HepG2 (cell line): ENCODE measurements at regions not wholly inside any gene's neighbourhood (a gene's known extent, or its start where the extent isn't known, plus 50 kb on each side); places are given as distances from the start of the nearest gene placed in this dataset.

Experiments used
- ATAC-seq: fragments of 200-7000 bp; cut with Tn5 transposase; 3 replicates; pipeline ENCODE4 v1.9.1; 2020; ENCODE audit warnings: mild to moderate bottlenecking, moderate library complexity
- BruUV-seq: library from RNA; stranded (reverse); fragments of 400-500 nt; replicated peaks from 2 replicates; lab custom pipeline; 2021; lab: Mats Ljungman, UMichigan
- CTCF ChIA-PET: fragments of 300-600 bp; formaldehyde crosslinking; extraction: SDS; loops from one replicate; lab custom pipeline; 2021; ENCODE audit warnings: low total read pairs, inconsistent platforms, low intra/inter-chr PET ratio; lab: Yijun Ruan, JAX
- POLR2A ChIA-PET: fragments of 350-600 bp; sonication (Branson Sonifier 250); formaldehyde crosslinking; loops from one replicate; lab custom pipeline; 2020; ENCODE audit warnings: antibody characterized with exemption, inconsistent platforms; lab: Yijun Ruan, JAX
- DNase-seq: peaks from one replicate; pipeline ENCODE4 v3.0.0-alpha.2; 2015; ENCODE audit warnings: low spot score
- FAIRE-seq: peaks from 3 replicates; lab custom pipeline; 2011; peaks lifted over from hg19 to GRCh38; lab: Jason Lieb, UNC
- H2AFZ ChIP-seq: one replicate; pipeline ENCODE4 v1.6.1; 2011; ENCODE audit warnings: low read length, inconsistent platforms
- H3K27ac ChIP-seq: fragments of 300-600 bp; 3 replicates; pipeline ENCODE4 v1.8.0; 2011; ENCODE audit warnings: mixed run types, mild to moderate bottlenecking, mixed read lengths, low read length, inconsistent platforms; ENCODE audit not compliant: insufficient read depth; ENCODE audit errors: extremely low read length
- H3K27me3 ChIP-seq, 2 experiments: fragments of 200-600 bp in 1 of 2; 2 replicates in 1 of 2; 3 replicates in 1 of 2; pipeline versions ENCODE4 v1.6.0 to v1.8.0; 2011; ENCODE audit warnings: low read length in 2 of 2, mild to moderate bottlenecking in 2 of 2, moderate library complexity in 2 of 2, inconsistent platforms in 1 of 2; ENCODE audit not compliant: insufficient read depth in 2 of 2, control insufficient read depth in 1 of 2
- H3K36me3 ChIP-seq, 2 experiments: fragments of 200-600 bp in 1 of 2; replicated peaks in 1 of 2; 2 replicates in 1 of 2; 3 replicates in 1 of 2; pipeline versions ENCODE4 v1.5.1 to v1.8.0; 2011; ENCODE audit warnings: low read length in 2 of 2, inconsistent platforms in 1 of 2; ENCODE audit not compliant: insufficient read depth in 2 of 2, control insufficient read depth in 1 of 2
- H3K4me1 ChIP-seq: 2 replicates; pipeline ENCODE4 v1.5.1; 2012; ENCODE audit warnings: low read length, inconsistent platforms; ENCODE audit not compliant: insufficient read depth
- H3K4me2 ChIP-seq: 2 replicates; pipeline ENCODE4 v1.6.0; 2011; ENCODE audit warnings: low read depth, low read length, inconsistent platforms
- H3K4me3 ChIP-seq, 3 experiments: fragments of 200-600 bp in 1 of 3; sonication (generic), shearing (Covaris generic) in 1 of 3; replicated peaks in 1 of 3; 2 replicates each; pipeline ENCODE4 v1.5.1; 2011 to 2016; ENCODE audit warnings: low read length in 3 of 3, inconsistent platforms in 2 of 3, low read depth in 2 of 3, mild to moderate bottlenecking in 2 of 3, control low read depth in 1 of 3, mixed read lengths in 1 of 3; ENCODE audit not compliant: insufficient read depth in 1 of 3
- H3K79me2 ChIP-seq: one replicate; pipeline ENCODE4 v1.6.1; 2011; ENCODE audit warnings: low read length, inconsistent platforms; ENCODE audit not compliant: insufficient read depth
- H3K9ac ChIP-seq: 2 replicates; pipeline ENCODE4 v1.6.0; 2011; ENCODE audit warnings: mild to moderate bottlenecking, low read depth, low read length, inconsistent platforms; ENCODE audit not compliant: insufficient read depth
- H3K9me3 ChIP-seq: 2 replicates; pipeline ENCODE4 v1.5.1; 2012; ENCODE audit warnings: mild to moderate bottlenecking, low read length
- H4K20me1 ChIP-seq: 2 replicates; pipeline ENCODE4 v1.6.0; 2011; ENCODE audit warnings: inconsistent platforms, mild to moderate bottlenecking, low read length, moderate library complexity; ENCODE audit not compliant: insufficient read depth
- GABPB1 ChIP-seq: IDR thresholded peaks from 2 replicates; pipeline ENCODE4 v1.6.1; 2016; ENCODE audit warnings: mild to moderate bottlenecking, missing genetic modification reagents, moderate library complexity, missing compliant biosample characterization
- GFI1 ChIP-seq: sonication (generic); formaldehyde crosslinking; IDR thresholded peaks from 2 replicates; pipeline ENCODE4 v1.5.0; 2020; ENCODE audit warnings: missing genetic modification reagents, mild to moderate bottlenecking, borderline replicate concordance
- KDM6A ChIP-seq: IDR thresholded peaks from 2 replicates; pipeline ENCODE4 v1.6.1; 2016; ENCODE audit warnings: low read depth
- NCOA5 ChIP-seq: sonication (generic); formaldehyde crosslinking; IDR thresholded peaks from 2 replicates; pipeline ENCODE4 v1.4.0; 2020; ENCODE audit warnings: missing genetic modification reagents
- NRL ChIP-seq: sonication (generic); formaldehyde crosslinking; IDR thresholded peaks from 2 replicates; pipeline ENCODE4 v1.5.0; 2020; ENCODE audit warnings: missing genetic modification reagents, mild to moderate bottlenecking, moderate library complexity, borderline replicate concordance
- ONECUT2 ChIP-seq: sonication (generic); formaldehyde crosslinking; IDR thresholded peaks from 2 replicates; pipeline ENCODE4 v1.4.0; 2020; ENCODE audit warnings: missing genetic modification reagents
- SALL2 ChIP-seq: sonication (generic); formaldehyde crosslinking; IDR thresholded peaks from 2 replicates; pipeline ENCODE4 v1.8.1; 2023; ENCODE audit warnings: mild to moderate bottlenecking, missing genetic modification reagents, inconsistent platforms
- ZNF235 ChIP-seq: sonication (generic); formaldehyde crosslinking; IDR thresholded peaks from 2 replicates; pipeline ENCODE4 v1.8.1; 2023; ENCODE audit warnings: mild to moderate bottlenecking, missing genetic modification reagents, borderline replicate concordance
- ZNF430 ChIP-seq: sonication (generic); formaldehyde crosslinking; IDR thresholded peaks from 2 replicates; pipeline ENCODE4 v1.9.0; 2021; ENCODE audit warnings: mild to moderate bottlenecking, missing genetic modification reagents
- ZNF501 ChIP-seq: sonication (generic); formaldehyde crosslinking; IDR thresholded peaks from 2 replicates; pipeline ENCODE4 v1.5.1; 2020; ENCODE audit warnings: mild to moderate bottlenecking, moderate library complexity, missing genetic modification reagents
- ZNF570 ChIP-seq: sonication (generic); formaldehyde crosslinking; IDR thresholded peaks from 2 replicates; pipeline ENCODE4 v1.4.0; 2020; ENCODE audit warnings: mild to moderate bottlenecking, missing genetic modification reagents, borderline replicate concordance
- ZSCAN22 ChIP-seq: sonication (generic); formaldehyde crosslinking; IDR thresholded peaks from 2 replicates; pipeline ENCODE4 v1.4.0; 2020; ENCODE audit warnings: mild to moderate bottlenecking, missing genetic modification reagents
- whole genome bisulfite sequencing: methylation state at CpG from one replicate; pipeline ENCODE4 v1.1.6; 2017; ENCODE audit warnings: low lambda C conversion rate; 5-methylcytosine and 5-hydroxymethylcytosine counted together
- in situ Hi-C: cut with HindIII; loops from 2 replicates; pipeline ENCODE4 v1.10.0; 2017; ENCODE audit warnings: low pct_unique_long_range_greater_than_20kb; ENCODE audit not compliant: extremely low pct_ligation_motif_present
- intact Hi-C: fragments of 100-400 bp; cut with micrococcal nuclease; formaldehyde crosslinking; loops from one replicate; pipeline ENCODE4 v1.10.0; 2022; ENCODE audit not compliant: unreplicated experiment

- ChIA-PET POLR2A (no interaction called here), CTCF (no interaction called here)
- in situ Hi-C loops: no loop called here
- H3K79me2 ChIP-seq: no peaks in the 10 kb centered on the region
- DNase-seq: no peak
- H3K9ac ChIP-seq: no peak overlapping the region
- FAIRE-seq: no peak
- no peaks in the 10 kb centered on the region for H3K36me3 ChIP-seq
- no peak for ATAC-seq
- no peaks in the 10 kb centered on the region for H4K20me1 ChIP-seq
- H3K4me2 ChIP-seq: no peak overlapping the region
- 10% methylated on average over 5 of the region's 5 CpGs for WGBS
- intact Hi-C loops: no loop called here
- no peak for TF ChIP-seq ZNF235
- no peak for TF ChIP-seq GFI1
- no peak for TF ChIP-seq KDM6A (CRISPR knock-in tag)
- no peak for TF ChIP-seq ZNF501 (CRISPR knock-in tag)
- H2AFZ ChIP-seq: no peak overlapping the region
- no peak overlapping the region for H3K4me3 ChIP-seq
- no peaks in the 10 kb centered on the region for H3K4me1 ChIP-seq
- no TSS peak for BruUV-seq
- H3K27ac ChIP-seq: no peak overlapping the region
- no peaks in the 10 kb centered on the region for H3K9me3 ChIP-seq
- H3K27me3 ChIP-seq: no peaks in the 10 kb centered on the region; a peak in 1 of 5 replicates
Measured at GRCh38 chr9:87128844-87129493, 181.7 kb upstream of the GAS1 start.

DNA sequence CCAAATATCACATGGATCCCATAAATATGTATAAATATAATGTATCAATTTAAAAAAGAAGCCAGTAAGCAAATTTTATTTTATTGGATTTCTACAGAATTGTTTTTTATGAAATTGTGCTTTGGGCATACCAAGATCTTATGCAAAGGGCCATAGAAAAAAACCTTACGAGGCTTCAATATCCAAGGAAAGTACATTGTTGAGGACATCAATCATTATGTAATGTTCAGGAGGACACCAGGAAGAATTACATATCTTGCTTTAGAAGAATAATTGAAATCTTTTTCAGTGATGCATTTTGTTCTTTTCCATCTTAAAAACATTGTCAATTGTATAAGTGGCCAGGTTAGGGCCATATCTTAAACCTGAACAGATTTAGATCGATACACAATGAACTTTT is 187.8 kb upstream of the GAS1 start:
- no peaks in the 10 kb centered on the region for H4K20me1 ChIP-seq
- ATAC-seq (no peak), DNase-seq (no peak), FAIRE-seq (no peak)
- 0 out of 5 replicates have a peak, but pooled peaks cover 0 to 2% of the 10 kb centered on the region in 2 experiments for H3K27me3 ChIP-seq
- H3K4me3 ChIP-seq: no peak overlapping the region
- no TSS peak for BruUV-seq
- in situ Hi-C loops: no loop called here
- intact Hi-C loops: no loop called here
- H3K9ac ChIP-seq: no peak overlapping the region
- no peak overlapping the region for H3K4me2 ChIP-seq
- H3K79me2 ChIP-seq: no peaks in the 10 kb centered on the region
- no peaks in the 10 kb centered on the region for H3K9me3 ChIP-seq
- TF ChIP-seq NCOA5 (no peak), ZNF430 (CRISPR knock-in tag) (no peak), GABPB1 (CRISPR knock-in tag) (no peak), NRL (CRISPR knock-in tag) (no peak), ONECUT2 (CRISPR knock-in tag) (no peak), ZNF570 (CRISPR knock-in tag) (no peak), SALL2 (CRISPR knock-in tag) (no peak), ZSCAN22 (no peak)
- ChIA-PET POLR2A (no interaction called here), CTCF (no interaction called here)
- H3K4me1 ChIP-seq: no peaks in the 10 kb centered on the region
- H3K27ac ChIP-seq: no peak overlapping the region
- no peaks in the 10 kb centered on the region for H3K36me3 ChIP-seq
- H2AFZ ChIP-seq: no peak overlapping the region
- WGBS: 0% methylated on average over 2 of the region's 2 CpGs
